H1 (cell line): ENCODE measurements at regions not wholly inside any gene's neighbourhood (a gene's known extent, or its start where the extent isn't known, plus 50 kb on each side); places are given as distances from the start of the nearest gene placed in this dataset.

Experiments
- CTCF ChIA-PET: fragments of 300-600 bp; sonication (Branson Sonifier 250); formaldehyde crosslinking; loops from one replicate; lab custom pipeline; 2021; ENCODE audit not compliant: partially characterized antibody; lab: Charles Lee
- POLR2A ChIA-PET: fragments of 300-600 bp; sonication (Branson Sonifier 250); formaldehyde crosslinking; loops from one replicate; lab custom pipeline; 2021; ENCODE audit warnings: inconsistent platforms; ENCODE audit not compliant: partially characterized antibody; lab: Charles Lee
- DNase-seq, 2 experiments: peaks; one replicate each; pipeline versions ENCODE4 v3.0.0 to v3.0.0-alpha.2; 2010 to 2022; ENCODE audit warnings: low spot score in 2 of 2, low read depth in 1 of 2, mixed read lengths in 1 of 2
- FAIRE-seq: peaks from 2 replicates; lab custom pipeline; 2011; peaks lifted over from hg19 to GRCh38; lab: Jason Lieb, UNC
- H2AFZ ChIP-seq: 2 replicates; pipeline ENCODE4 v1.8.1; 2012; ENCODE audit warnings: low read length, inconsistent platforms
- H2AK5ac ChIP-seq: 2 replicates; pipeline ENCODE4 v1.6.1; 2013; ENCODE audit warnings: low read depth, low read length
- H2BK120ac ChIP-seq: replicated peaks from 2 replicates; pipeline ENCODE3; 2013; ENCODE audit warnings: low read depth, low read length, inconsistent platforms
- H2BK12ac ChIP-seq: 2 replicates; pipeline ENCODE4 v1.6.1; 2013; ENCODE audit warnings: low read depth, low read length
- H2BK15ac ChIP-seq: 2 replicates; pipeline ENCODE4 v1.6.1; 2013; ENCODE audit warnings: low read length
- H2BK20ac ChIP-seq: 2 replicates; pipeline ENCODE4 v1.6.1; 2013; ENCODE audit warnings: low read length
- H2BK5ac ChIP-seq: 2 replicates; pipeline ENCODE4 v1.6.1; 2013; ENCODE audit warnings: low read depth, low read length
- H3K14ac ChIP-seq: 2 replicates; pipeline ENCODE4 v1.6.1; 2013; ENCODE audit warnings: inconsistent platforms; ENCODE audit not compliant: insufficient read length
- H3K18ac ChIP-seq: 2 replicates; pipeline ENCODE4 v1.6.1; 2013; ENCODE audit warnings: low read length; ENCODE audit errors: extremely low read depth
- H3K23ac ChIP-seq: 2 replicates; pipeline ENCODE4 v1.6.1; 2013; ENCODE audit warnings: inconsistent platforms; ENCODE audit not compliant: insufficient read length
- H3K23me2 ChIP-seq: 2 replicates; pipeline ENCODE4 v1.6.1; 2013; ENCODE audit warnings: low read depth, low read length
- H3K27ac ChIP-seq: 2 replicates; pipeline ENCODE4 v1.6.1; 2011; ENCODE audit warnings: low read depth, low read length, inconsistent platforms
- H3K27me3 ChIP-seq, 4 experiments: replicated peaks in 1 of 4; 1 replicate in 1 of 4; 2 replicates in 3 of 4; pipeline versions ENCODE4 v1.6.1 to v1.8.1; 2011 to 2013; ENCODE audit warnings: low read length in 3 of 4, mild to moderate bottlenecking in 3 of 4, inconsistent platforms in 2 of 4, mixed read lengths in 2 of 4, moderate library complexity in 1 of 4; ENCODE audit not compliant: control insufficient read depth in 3 of 4, insufficient read depth in 3 of 4; ENCODE audit errors: extremely low read depth in 1 of 4
- H3K36me3 ChIP-seq, 4 experiments: 2 replicates each; pipeline versions ENCODE4 v1.6.1 to v1.8.1; 2011 to 2013; ENCODE audit warnings: mild to moderate bottlenecking in 4 of 4, low read length in 3 of 4, moderate library complexity in 2 of 4, control low read depth in 1 of 4, inconsistent platforms in 1 of 4; ENCODE audit not compliant: insufficient read depth in 4 of 4, control insufficient read depth in 2 of 4
- H3K4ac ChIP-seq: replicated peaks from 2 replicates; pipeline ENCODE3; 2013; ENCODE audit warnings: low read length, low read depth, mixed read lengths, inconsistent platforms; ENCODE audit not compliant: insufficient read length
- H3K4me1 ChIP-seq, 4 experiments: replicated peaks in 1 of 4; 1 replicate in 1 of 4; 2 replicates in 3 of 4; pipeline versions ENCODE4 v1.6.1 to v1.8.1; 2011 to 2013; ENCODE audit warnings: low read length in 3 of 4, inconsistent platforms in 2 of 4, mixed read lengths in 1 of 4; ENCODE audit not compliant: insufficient read depth in 4 of 4, control insufficient read depth in 3 of 4
- H3K4me2 ChIP-seq, 2 experiments: 2 replicates each; pipeline versions ENCODE4 v1.6.1 to v1.8.1; 2011 to 2013; ENCODE audit warnings: low read depth in 2 of 2, low read length in 2 of 2, control low read depth in 1 of 2, inconsistent platforms in 1 of 2, mild to moderate bottlenecking in 1 of 2; ENCODE audit not compliant: insufficient read depth in 1 of 2
- H3K4me3 ChIP-seq, 4 experiments: fragments of 200-600, 300-600 bp in 1 of 4; sonication (generic), shearing (Covaris generic), sonication (Bioruptor Twin) in 1 of 4; 2 replicates each; pipeline versions ENCODE4 v1.5.1 to v1.8.1; 2011 to 2016; ENCODE audit warnings: low read length in 4 of 4, low read depth in 3 of 4, control low read depth in 2 of 4, inconsistent platforms in 2 of 4, mild to moderate bottlenecking in 2 of 4, mixed read lengths in 1 of 4, moderate library complexity in 1 of 4; ENCODE audit not compliant: insufficient read depth in 2 of 4; ENCODE audit errors: extremely low read depth in 1 of 4
- H3K56ac ChIP-seq: replicated peaks from 2 replicates; pipeline ENCODE3; 2013; ENCODE audit warnings: low read depth, mild to moderate bottlenecking, mixed read lengths, low read length, inconsistent platforms; ENCODE audit not compliant: insufficient read length
- H3K79me1 ChIP-seq: 2 replicates; pipeline ENCODE4 v1.6.1; 2013; ENCODE audit warnings: low read depth, low read length, control low read depth
- H3K79me2 ChIP-seq, 2 experiments: 2 replicates each; pipeline versions ENCODE4 v1.6.1 to v1.8.1; 2012 to 2013; ENCODE audit warnings: low read length in 2 of 2, mild to moderate bottlenecking in 2 of 2, inconsistent platforms in 1 of 2; ENCODE audit not compliant: insufficient read depth in 2 of 2, control insufficient read depth in 1 of 2
- H3K9ac ChIP-seq, 4 experiments: replicated peaks in 1 of 4; 1 replicate in 1 of 4; 2 replicates in 3 of 4; pipeline versions ENCODE4 v1.6.1 to v1.8.1; 2011 to 2013; ENCODE audit warnings: low read depth in 3 of 4, low read length in 3 of 4, control low read depth in 2 of 4, mild to moderate bottlenecking in 2 of 4, moderate library complexity in 2 of 4, inconsistent platforms in 1 of 4; ENCODE audit errors: extremely low read depth in 1 of 4
- H3K9me3 ChIP-seq, 2 experiments: 2 replicates each; pipeline versions ENCODE4 v1.6.1 to v1.8.1; 2012 to 2013; ENCODE audit warnings: mild to moderate bottlenecking in 2 of 2, moderate library complexity in 2 of 2, control low read depth in 1 of 2, inconsistent platforms in 1 of 2, low read depth in 1 of 2, low read length in 1 of 2, mixed read lengths in 1 of 2; ENCODE audit not compliant: insufficient read depth in 2 of 2
- H4K20me1 ChIP-seq, 2 experiments: replicated peaks in 1 of 2; 2 replicates each; pipeline versions ENCODE3 to v1.8.1; 2011 to 2013; ENCODE audit warnings: inconsistent platforms in 2 of 2, low read length in 2 of 2, mild to moderate bottlenecking in 1 of 2; ENCODE audit not compliant: insufficient read depth in 2 of 2, control insufficient read depth in 1 of 2
- H4K5ac ChIP-seq: 2 replicates; pipeline ENCODE4 v1.6.1; 2013; ENCODE audit warnings: low read length, low read depth, mixed read lengths, inconsistent platforms; ENCODE audit not compliant: insufficient read length
- H4K8ac ChIP-seq: 2 replicates; pipeline ENCODE4 v1.8.0; 2013; ENCODE audit warnings: mild to moderate bottlenecking, moderate library complexity, low read length, inconsistent platforms; ENCODE audit not compliant: insufficient read depth; ENCODE audit errors: extremely low read depth
- H4K91ac ChIP-seq: replicated peaks from 2 replicates; pipeline ENCODE3; 2013; ENCODE audit warnings: low read length, mixed read lengths, inconsistent platforms; ENCODE audit not compliant: insufficient read length
- CBX5 ChIP-seq: fragments of 300-800, 300-1000 bp; sonication (generic); IDR thresholded peaks from 2 replicates; pipeline ENCODE4 v1.7.1; 2016; ENCODE audit warnings: antibody characterized with exemption, low read length, low read depth
- CHD2 ChIP-seq: IDR thresholded peaks from 2 replicates; pipeline ENCODE4 v1.6.1; 2012; ENCODE audit warnings: low read length, improper control_type of control experiment
- E2F6 ChIP-seq: IDR thresholded peaks from 2 replicates; pipeline ENCODE4 v1.6.1; 2012; ENCODE audit warnings: inconsistent platforms
- EP300 ChIP-seq, 2 experiments: IDR thresholded peaks; 1 replicate in 1 of 2; 2 replicates in 1 of 2; pipeline ENCODE4 v1.6.1; 2011 to 2012; ENCODE audit warnings: low read depth in 2 of 2, low read length in 2 of 2, mild to moderate bottlenecking in 2 of 2, borderline replicate concordance in 1 of 2, inconsistent platforms in 1 of 2, moderate library complexity in 1 of 2
- EZH2 ChIP-seq: fragments of 200-600 bp; sonication (generic); IDR thresholded peaks from 2 replicates; pipeline ENCODE4 v1.7.1; 2012; ENCODE audit warnings: low read depth, mild to moderate bottlenecking, moderate library complexity, low read length, inconsistent platforms; ENCODE audit not compliant: severe bottlenecking
- NRF1 ChIP-seq: IDR thresholded peaks from 2 replicates; pipeline ENCODE4 v1.6.1; 2011; ENCODE audit warnings: mild to moderate bottlenecking, low read depth, low read length, improper control_type of control experiment
- POLR2AphosphoS5 ChIP-seq: IDR thresholded peaks from 2 replicates; pipeline ENCODE4 v1.6.1; 2011; ENCODE audit warnings: low read depth, low read length
- SIRT6 ChIP-seq: IDR thresholded peaks from one replicate; pipeline ENCODE4 v1.7.1; 2012; ENCODE audit warnings: low read length, inconsistent platforms
- TCF12 ChIP-seq: IDR thresholded peaks from 2 replicates; pipeline ENCODE4 v1.6.1; 2011; ENCODE audit warnings: low read depth, mild to moderate bottlenecking, low read length
- WGBS, 2 experiments: shearing (Covaris generic) in 1 of 2; methylation state at CpG; one replicate each; pipeline versions ENCODE4 v1.1.6 to v1.1.7; 2013 to 2015; ENCODE audit warnings: low lambda C conversion rate in 2 of 2, mixed read lengths in 2 of 2, inconsistent platforms in 1 of 2, low coverage in 1 of 2, missing lambda C conversion rate in 1 of 2; ENCODE audit not compliant: insufficient replicate concordance in 2 of 2, insufficient coverage in 1 of 2, insufficient read length in 1 of 2; ENCODE audit errors: extremely low coverage in 1 of 2, missing lambda C conversion rate in 1 of 2; 5-methylcytosine and 5-hydroxymethylcytosine counted together
- TF ChIP-seq, protein P1 (sequence below), 3 experiments: IDR thresholded peaks; 1 replicate in 2 of 3; 2 replicates in 1 of 3; pipeline versions ENCODE4 v1.5.1 to v1.6.1; 2011; ENCODE audit warnings: low read length in 3 of 3, mild to moderate bottlenecking in 3 of 3, inconsistent platforms in 2 of 3, low read depth in 1 of 3, moderate library complexity in 1 of 3; ENCODE audit not compliant: insufficient read depth in 1 of 3; ENCODE audit errors: control extremely low read depth in 1 of 3

DNA sequence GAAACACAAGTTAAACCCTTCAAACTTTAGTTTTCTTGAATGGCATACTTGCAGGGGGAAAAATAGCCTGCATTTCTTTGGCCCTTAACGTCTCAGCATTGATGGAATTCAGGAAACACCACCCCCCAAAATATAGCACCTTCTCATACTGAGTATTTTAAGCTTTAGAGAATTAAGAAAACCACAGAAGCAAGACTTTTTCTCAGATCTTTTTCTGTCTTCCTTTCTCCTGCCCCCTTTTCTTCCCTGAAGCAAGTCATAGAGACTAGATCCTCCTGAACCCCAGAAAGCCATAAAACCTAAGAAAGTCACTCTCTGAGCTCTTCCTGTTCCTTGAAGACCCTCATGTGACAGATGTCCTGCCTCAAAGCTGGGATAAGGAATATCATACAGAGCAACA lies 1069.9 kb downstream of the EFNA5 start:
- POLR2A ChIA-PET, result no interaction called here
- no peak for TF ChIP-seq EZH2
- TF ChIP-seq TCF12, result no peak
- no peak for TF ChIP-seq E2F6
- TF ChIP-seq CHD2, result no peak
- no peak for TF ChIP-seq NRF1
- TF ChIP-seq SIRT6, result no peak
- TF ChIP-seq, protein P1, sequence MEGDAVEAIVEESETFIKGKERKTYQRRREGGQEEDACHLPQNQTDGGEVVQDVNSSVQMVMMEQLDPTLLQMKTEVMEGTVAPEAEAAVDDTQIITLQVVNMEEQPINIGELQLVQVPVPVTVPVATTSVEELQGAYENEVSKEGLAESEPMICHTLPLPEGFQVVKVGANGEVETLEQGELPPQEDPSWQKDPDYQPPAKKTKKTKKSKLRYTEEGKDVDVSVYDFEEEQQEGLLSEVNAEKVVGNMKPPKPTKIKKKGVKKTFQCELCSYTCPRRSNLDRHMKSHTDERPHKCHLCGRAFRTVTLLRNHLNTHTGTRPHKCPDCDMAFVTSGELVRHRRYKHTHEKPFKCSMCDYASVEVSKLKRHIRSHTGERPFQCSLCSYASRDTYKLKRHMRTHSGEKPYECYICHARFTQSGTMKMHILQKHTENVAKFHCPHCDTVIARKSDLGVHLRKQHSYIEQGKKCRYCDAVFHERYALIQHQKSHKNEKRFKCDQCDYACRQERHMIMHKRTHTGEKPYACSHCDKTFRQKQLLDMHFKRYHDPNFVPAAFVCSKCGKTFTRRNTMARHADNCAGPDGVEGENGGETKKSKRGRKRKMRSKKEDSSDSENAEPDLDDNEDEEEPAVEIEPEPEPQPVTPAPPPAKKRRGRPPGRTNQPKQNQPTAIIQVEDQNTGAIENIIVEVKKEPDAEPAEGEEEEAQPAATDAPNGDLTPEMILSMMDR (IDR thresholded peaks at IDR 0.05; ENCODE audit: control extremely low read depth in 1 of 3, insufficient read depth in 1 of 3, low read depth in 1 of 3, low read length in 3 of 3), result no peak
- TF ChIP-seq CBX5, result no peak
- no peak for TF ChIP-seq EP300 (IDR thresholded peaks at IDR 0.05; ENCODE audit: borderline replicate concordance in 1 of 2, low read depth in 2 of 2, low read length in 2 of 2)
- TF ChIP-seq POLR2AphosphoS5, result no peak

More for the DNA sequence above, 1069.9 kb downstream of the EFNA5 start:
- no peak overlapping the region for H3K4me3 ChIP-seq
- no peaks in the 10 kb centered on the region for H3K9me3 ChIP-seq
- H2BK15ac ChIP-seq, result no peak overlapping the region
- no peak overlapping the region for H3K14ac ChIP-seq
- CTCF ChIA-PET, result interaction anchor here (0.6 to 1.1 kb wide), 2 partner anchors 17 to 146 kb away, joined by 3 read pairs; no protein-coding TSS in a partner anchor
- H3K23me2 ChIP-seq, result no peaks in the 10 kb centered on the region
- no peak overlapping the region for H2BK12ac ChIP-seq
- H3K4me1 ChIP-seq, result no peaks in the 10 kb centered on the region
- H2AFZ ChIP-seq, result 0 out of 2 replicates have a peak overlapping the region, but pooled peaks have one; percentile 19
- H4K5ac ChIP-seq, result no peak overlapping the region
- H3K27ac ChIP-seq, result no peak overlapping the region
- no peak overlapping the region for H4K91ac ChIP-seq
- no peak overlapping the region for H3K9ac ChIP-seq
- H3K79me1 ChIP-seq, result no peaks in the 10 kb centered on the region
- no peaks in the 10 kb centered on the region for H4K20me1 ChIP-seq
- no peak overlapping the region for H2BK20ac ChIP-seq
- 71% methylated on average over 1 of the region's 1 CpG; no CpG with 5 or more reads in 1 of the 2 experiments for WGBS, 2 experiments
- H2BK5ac ChIP-seq, result no peak overlapping the region
- H2BK120ac ChIP-seq, result no peak overlapping the region
- FAIRE-seq (no peak), DNase-seq (no peak)
- H3K23ac ChIP-seq, result no peak overlapping the region
- H3K18ac ChIP-seq, result no peak overlapping the region
- H2AK5ac ChIP-seq, result no peak overlapping the region
- no peaks in the 10 kb centered on the region for H3K79me2 ChIP-seq
- H3K27me3 ChIP-seq, result no peaks in the 10 kb centered on the region
- no peaks in the 10 kb centered on the region for H3K36me3 ChIP-seq
- H3K56ac ChIP-seq, result no peak overlapping the region
- no peak overlapping the region for H4K8ac ChIP-seq
- H3K4me2 ChIP-seq, result no peak overlapping the region
- H3K4ac ChIP-seq, result no peak overlapping the region
